ENCODE measurements at regions not wholly inside any gene's neighbourhood (a gene's known extent, or its start where the extent isn't known, plus 50 kb on each side); places are given as distances from the start of the nearest gene placed in this dataset.

DNA sequence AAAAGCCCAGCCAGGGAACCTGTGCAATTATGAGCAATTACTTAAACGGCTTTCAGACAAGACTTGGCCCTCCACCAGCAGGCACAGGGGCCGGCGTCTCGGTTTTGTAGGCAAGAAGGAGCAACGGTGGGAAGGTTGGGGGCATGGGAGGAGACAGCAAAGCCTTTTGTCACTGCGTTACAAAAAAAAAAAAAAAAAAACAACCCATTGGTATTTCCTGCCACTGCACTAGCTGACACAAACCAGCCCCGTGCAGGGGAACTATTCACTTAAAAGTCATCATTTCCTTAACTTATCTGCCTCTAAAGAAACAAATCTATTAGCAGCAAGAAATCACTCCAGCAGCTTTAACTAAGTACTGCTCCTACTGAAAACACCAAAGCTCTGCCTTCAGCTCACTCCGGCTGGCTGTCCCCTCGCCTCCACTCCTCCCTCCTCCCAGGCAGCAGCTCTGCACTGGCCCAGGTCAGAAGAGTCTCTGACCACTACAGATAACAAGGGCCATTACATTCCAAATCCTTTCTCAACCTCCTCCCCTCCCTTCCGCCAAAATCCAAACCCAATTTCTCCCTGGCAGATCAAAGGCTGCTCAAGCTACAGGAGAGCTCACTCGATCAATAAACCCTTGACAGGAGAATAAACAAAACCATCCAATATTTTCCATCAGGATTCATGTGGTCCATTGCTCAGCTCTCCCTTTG is 105.2 kb upstream of the CDKN3 start:
- CTCF ChIA-PET = no interaction called here
- POLR2A ChIA-PET = no interaction called here

DNA sequence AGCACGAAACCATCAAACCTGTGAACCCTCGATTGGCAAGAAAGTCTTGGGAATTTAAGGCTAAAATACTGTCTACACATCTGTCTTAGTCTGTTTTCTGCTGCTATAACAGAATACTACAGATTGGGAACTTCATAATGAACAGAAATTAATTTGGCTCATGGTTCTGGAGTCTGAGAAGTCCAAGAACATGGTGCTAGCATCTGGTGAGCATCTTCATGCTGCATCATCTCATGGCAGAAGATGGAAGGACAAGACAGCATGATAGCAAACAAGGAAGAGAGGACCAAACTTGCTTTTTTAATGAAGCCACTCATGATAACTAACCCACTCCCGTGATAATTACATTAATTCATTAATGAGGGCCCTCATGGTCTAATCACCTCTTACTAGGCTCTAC is 102.0 kb upstream of the CDKN3 start:
- CTCF ChIA-PET = no interaction called here
- POLR2A ChIA-PET = no interaction called here

DNA sequence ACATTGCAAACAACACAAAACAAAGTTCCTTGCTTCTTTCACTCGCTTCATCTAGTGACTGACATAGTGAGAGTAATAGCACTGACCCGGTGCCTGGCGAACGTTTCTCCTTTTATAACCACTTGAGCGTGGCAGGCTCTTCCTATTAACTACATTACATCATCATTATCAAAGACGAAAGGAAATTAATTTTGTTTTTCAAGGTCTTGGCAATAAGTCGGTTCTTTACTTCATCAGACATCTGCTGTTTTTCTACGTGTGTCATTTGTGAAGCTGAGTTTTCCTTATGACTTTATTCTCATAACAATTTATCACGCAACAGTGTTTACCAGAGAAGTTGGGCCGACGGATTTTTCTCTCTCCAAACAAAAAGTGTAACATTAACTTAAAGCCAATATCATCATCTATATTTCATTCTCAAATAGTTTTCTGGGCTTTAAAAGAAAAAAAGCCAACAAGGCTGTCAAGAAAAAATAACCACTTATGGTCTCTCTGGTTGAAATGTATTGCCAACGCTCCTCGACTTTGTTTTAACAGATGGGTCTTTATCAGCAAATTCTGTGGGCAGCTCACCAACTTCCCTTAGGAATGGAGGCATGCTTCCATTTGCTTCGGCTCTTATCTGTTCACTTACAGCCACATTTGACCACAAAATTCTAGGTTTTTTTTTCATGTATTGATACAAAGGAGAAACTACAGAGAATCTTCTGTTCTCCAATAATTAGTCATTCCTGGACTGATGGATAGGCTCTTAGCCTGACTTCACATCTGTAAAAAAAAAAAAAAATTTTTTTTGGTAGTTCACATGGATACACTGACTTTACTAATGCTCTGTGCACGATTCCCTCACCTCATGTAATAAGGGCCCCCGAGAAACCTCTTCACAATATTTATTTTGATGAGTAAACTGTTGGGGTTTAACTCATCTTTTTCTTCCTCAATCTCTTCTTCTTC is 97.1 kb upstream of the CDKN3 start:
- CTCF ChIA-PET = no interaction called here
- POLR2A ChIA-PET = no interaction called here

DNA sequence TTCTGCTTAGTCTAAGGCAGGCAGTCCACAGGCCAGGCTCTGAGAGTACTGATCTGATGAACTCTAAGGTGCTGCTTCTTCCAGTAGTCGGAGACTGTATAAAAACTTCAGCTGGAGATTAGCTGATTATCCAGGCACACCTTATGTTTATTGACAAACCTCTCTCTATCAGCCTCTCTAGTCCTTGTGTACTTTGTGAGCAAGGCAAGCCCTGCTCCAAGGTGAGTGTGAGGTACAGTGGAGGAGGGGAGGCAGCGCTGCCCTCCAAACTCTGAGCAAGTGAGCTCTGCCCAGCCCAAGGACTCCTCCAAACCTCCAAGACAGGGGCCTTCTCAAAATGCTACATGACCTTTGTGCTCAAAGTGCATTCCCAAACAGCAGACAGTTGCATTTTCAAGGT is 95.9 kb upstream of the CDKN3 start:
- ChIA-PET CTCF (no interaction called here), POLR2A (no interaction called here)

DNA sequence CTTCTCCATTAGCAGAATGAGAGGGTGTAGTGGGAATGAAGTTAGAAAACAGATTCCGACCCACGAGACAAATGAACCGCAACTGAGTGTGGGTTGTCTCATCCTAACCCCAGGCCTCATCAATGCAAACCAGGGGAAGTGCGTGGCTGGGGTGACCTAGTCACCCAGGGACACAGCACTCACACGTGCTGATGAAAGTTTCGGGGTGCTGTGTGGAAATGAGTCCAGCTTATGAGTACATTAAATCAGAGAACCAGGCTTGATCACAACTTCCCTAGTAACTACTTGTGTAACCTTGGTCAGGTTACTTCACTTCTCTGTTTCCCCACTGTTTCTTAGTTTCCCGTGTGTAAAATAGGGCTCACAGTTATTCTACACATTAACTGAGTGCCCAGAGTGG is 95.4 kb upstream of the CDKN3 start:
- CTCF ChIA-PET = no interaction called here
- POLR2A ChIA-PET = no interaction called here

DNA sequence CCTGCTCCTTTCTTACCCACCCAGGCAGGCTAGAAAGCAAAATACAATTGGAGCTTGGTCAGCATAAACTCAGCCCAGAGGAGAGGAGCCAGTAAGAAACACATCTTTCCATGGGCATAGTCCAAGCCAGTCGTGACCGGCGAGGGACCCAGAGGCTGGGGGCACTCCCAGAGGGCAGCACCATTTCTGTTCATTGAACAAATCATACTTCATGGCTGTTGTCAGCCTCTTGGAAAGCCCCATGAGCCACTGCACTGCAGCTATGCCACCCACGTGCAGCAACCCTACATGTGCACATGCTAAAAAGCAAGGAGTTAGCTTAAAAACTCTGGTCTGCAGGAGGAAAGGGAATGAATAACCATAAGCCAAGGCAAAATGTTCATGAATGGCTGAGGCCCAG is 90.0 kb upstream of the CDKN3 start:
- ChIA-PET CTCF (no interaction called here), POLR2A (no interaction called here)

DNA sequence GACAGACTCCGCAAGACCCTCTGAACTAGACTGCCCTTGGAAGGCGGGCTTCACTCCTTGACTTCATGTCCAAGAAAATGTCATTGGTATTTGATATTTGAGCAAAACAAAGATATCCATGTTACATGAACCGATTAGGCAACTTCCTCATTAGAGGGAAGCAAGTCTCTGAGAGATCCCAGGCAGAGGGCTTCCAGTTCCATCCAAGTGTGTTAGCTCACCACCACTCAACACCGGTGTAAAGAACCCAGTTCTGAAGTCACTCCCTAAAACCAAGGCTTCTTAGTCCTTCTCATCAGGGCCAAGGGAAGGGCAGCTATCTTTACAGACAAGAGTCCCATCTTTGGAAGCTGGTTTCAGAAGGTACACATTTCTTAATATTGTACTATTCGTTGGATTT is 87.2 kb upstream of the CDKN3 start:
- ChIA-PET CTCF (no interaction called here), POLR2A (no interaction called here)

DNA sequence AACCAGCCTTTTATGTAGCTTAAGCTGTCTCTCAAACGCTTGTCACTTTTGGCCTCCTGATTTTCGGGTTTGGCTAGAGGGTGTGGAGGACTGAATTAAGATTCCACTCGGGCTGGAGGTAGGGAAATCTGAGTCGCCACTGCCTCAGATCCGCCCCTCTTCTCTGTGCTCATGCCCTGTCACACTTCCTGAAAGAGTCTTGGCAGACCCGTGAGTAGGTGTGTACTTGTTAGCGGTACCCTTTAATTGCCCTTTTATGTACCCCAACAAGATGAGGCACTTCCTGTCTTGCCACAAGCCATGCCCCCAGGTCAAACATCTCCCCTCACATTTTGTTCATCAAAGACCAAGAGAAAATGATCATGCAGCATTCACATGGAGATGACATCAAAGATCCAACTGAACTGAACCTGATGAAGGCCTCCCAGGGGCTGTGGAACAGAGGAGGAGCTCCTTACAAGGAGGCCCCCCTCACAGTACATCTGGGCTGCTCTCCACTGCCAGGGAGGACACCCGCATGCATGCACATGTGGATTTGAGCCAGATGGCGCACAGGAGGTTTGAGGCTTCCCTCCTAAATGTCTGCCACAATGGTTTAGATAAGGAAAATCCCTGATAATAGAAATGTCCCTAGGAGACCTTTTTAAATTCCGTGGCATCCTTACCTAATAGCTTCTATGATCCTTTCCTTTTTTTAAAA is 86.5 kb upstream of the CDKN3 start:
- ChIA-PET CTCF (no interaction called here), POLR2A (no interaction called here)

DNA sequence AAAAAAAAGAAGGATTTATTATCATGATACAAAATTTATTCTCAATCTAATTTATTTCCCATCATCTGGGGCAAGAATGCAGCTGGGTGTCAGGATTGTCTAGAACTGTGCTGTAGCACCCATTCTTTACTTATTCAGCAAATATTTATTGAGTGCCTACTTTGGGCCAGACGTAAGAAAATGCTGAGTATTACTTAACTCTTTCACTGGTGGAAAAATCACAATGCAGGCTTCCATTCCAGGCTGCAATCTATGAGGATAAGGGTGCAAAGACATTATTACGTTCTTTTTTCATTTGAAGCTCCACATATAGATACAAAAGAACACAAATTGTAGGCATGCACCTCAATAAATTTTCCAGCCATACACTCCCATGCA is 86.0 kb upstream of the CDKN3 start:
- CTCF ChIA-PET = no interaction called here

DNA sequence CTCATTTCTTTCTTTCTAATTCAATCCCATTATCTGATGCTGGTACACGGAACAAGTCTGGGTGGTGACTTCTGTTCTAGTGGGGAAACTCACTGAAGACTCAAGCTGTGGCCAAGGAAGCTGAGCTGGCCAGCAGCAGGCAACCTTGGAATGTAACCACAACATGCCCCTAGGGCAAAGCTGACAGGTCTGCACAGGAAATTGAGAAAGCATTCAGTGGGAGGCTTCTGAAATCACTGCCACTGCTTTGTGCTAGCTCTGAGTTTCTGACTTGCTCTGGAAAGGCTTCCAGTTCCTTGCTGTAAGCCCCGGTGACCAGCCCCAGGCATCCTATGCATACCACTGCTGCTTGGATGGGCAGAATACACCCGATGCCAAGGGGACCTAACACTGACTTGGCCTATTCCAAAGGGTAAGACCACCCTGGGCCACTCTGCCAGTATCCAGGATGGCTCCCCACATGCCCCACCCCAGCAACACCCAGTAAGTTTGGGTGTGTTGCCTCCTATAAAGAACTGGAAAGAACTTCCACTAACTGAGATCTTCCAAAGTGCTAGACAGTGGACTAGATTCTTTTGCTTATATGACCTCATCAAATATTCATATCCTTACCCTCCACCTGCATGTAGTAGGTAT is 84.5 kb upstream of the CDKN3 start:
- CTCF ChIA-PET = no interaction called here
- POLR2A ChIA-PET = no interaction called here

More for the DNA sequence above, 86.0 kb upstream of the CDKN3 start:
- POLR2A ChIA-PET = no interaction called here

DNA sequence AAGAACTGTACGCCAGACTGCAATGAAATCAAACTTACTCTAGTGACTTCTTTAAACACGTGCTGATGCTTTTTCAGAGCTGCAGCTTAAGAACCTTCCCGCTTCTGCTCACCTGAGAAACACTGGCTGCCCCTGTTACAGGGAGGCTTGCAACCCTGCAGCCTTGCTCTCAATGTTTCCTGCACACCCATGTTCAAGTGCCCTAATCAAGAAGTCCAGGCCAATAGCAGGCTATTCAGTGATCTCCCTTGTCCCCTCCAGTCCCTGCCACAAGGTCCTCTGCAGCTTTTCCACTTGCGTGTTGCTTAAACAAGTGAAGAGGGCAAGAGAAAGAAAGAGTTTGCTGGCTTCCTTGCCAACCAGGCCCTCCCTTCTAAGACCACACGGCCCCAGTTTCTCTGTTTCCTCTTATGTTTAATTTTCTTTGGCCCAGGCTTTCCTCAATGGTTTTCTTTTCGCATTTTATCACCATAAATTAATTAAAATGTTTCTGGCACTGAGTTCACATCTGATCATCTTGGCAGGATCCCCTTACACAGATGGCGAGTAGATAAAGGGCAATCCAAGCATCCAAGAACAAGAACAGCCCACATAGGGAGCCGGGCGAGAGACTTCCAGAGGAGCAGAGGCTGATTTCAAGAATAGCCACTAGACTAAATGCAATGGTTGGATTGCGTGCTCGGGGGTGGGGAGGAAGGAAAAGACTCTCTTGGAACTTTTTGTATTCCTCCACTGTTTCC is 82.3 kb upstream of the CDKN3 start:
- ChIA-PET POLR2A (no interaction called here), CTCF (no interaction called here)

DNA sequence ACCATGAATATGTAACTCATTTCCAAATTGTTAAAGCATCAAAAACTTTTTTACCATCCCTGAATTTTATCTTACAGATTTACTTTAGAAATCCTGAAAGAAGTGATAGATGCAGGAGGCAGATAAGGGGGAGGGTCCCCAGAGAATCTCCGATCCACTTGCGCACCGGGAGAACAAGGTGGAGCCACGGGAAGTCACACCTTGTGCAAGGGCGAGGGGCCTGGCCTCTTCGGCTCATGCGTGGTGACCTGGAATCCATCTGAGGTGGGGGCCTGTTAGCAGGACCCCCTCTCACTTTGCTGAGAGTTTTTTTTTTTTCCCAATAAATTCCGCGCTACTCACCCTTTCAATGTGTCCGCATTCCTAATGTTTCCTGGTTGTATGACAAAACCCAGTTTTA is 80.2 kb upstream of the CDKN3 start:
- ChIA-PET CTCF (no interaction called here), POLR2A (no interaction called here)

DNA sequence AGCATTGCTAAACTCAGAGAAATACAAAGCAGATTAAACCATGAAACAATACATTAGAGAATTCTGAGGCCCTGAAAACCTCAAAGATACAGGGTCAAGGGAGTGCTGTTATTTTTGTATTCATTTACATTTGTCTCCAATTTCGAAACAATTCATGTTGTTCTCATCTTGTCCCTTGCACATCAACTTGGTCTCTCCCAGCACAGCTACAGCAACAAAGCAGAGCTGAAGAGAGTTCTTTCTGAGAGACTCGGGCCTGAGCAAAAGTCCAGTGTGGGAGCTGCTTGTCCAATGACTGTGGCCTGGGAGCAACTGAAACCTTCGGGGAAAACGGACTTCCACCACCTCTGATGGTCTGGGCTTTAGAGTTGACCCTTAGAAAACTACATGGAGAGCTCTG is 79.4 kb upstream of the CDKN3 start:
- ChIA-PET POLR2A (no interaction called here), CTCF (no interaction called here)

DNA sequence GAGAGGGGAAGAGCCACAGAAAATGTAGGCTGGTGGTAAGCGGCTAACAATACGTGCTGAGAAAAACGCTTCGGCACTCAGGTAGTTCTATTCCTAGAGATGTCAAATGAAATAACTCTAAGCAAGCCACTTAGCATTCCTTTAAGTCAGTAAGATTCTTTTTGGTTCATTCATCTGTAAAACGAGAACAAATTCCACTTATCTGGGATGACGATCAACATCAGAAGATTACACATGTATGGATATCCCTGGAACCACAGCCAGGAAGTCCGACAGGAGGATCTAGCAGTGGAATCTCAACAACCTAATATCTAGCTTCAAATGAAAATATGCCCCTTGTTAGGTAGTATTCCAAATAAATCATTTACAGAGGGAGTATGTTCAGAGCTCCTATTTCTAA is 74.6 kb upstream of the CDKN3 start:
- ChIA-PET CTCF (no interaction called here), POLR2A (no interaction called here)

DNA sequence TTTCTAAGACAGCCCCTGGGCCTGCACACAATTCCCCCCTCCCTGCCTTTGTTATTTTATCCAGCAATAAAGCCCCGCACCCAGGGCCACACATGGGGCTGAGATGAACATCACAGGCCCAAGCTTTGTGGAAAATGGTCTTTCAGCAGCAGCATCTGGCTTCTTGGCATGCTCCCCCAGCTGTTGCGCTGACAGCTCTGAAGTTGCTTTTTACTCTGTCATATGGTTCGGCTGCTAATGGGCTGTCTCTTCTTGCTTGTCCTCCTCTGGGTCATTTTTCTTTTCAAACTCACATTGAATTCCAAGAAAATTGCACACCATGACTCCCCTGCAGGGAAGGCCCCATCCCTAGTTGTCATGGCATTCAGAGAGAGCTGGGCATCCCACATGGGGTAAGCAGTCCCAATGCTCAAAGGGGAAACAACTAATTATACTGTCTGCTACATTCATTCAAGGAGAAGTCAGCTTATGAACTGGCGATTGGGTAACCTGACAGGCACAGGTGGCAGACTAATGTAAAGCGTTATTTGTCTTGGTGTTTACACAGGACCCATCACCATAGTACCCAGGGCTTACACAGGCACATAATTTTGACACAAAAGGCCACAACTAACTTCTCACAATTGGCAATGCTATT is 74.0 kb upstream of the CDKN3 start:
- CTCF ChIA-PET = no interaction called here
- POLR2A ChIA-PET = no interaction called here

DNA sequence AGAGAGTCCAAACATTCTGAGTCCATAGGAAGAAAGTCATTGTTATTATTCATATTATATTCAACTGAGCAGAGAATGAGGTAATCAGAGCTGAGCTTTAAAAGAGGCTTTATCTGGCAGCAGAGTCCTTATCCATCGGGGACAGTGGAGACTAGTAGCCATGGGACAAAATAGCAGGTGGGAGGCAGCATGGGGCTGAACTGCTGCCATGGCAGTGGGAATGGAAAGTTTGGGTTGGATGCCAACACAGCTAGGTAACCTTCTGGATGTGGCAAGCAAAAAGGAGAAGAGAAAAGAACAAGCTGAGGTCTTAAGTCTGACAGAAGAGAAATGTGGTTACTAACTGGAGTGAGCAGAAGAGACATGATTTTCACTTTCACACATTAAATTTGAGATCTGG is 71.0 kb upstream of the CDKN3 start:
- CTCF ChIA-PET = no interaction called here
- POLR2A ChIA-PET = no interaction called here

DNA sequence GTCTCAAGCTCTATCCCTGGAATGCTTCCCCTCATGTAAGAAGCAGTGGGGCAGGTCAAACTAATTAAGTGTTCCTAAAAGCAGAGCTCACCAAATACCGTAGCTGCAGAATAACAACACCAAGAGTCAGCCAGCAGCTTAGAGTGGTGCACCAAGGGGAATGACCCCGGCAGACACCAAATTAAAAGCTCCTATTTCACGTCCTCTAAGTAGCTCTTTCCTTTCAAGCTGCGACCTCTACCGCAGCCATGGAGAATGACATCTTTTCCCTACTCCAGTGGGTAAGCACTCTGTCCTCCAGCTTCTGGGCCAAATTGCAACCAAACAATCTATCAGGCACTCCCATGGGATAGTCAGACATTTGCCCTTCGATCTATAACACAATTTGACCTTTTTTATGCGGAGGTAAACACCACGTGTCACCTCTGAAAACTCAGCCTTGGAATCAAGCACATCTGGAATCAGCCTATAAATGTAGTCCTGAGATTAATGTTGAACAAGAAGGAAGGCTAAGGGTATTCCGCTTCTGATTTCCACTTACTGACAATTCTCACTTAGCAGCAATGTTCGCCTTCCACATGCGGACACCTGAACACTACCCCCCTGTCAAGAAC is 67.6 kb upstream of the CDKN3 start:
- ChIA-PET POLR2A (no interaction called here), CTCF (interaction anchor here (1.1 kb wide), 1 partner anchor 21 kb away, joined by 3 read pairs; no protein-coding TSS in a partner anchor)

DNA sequence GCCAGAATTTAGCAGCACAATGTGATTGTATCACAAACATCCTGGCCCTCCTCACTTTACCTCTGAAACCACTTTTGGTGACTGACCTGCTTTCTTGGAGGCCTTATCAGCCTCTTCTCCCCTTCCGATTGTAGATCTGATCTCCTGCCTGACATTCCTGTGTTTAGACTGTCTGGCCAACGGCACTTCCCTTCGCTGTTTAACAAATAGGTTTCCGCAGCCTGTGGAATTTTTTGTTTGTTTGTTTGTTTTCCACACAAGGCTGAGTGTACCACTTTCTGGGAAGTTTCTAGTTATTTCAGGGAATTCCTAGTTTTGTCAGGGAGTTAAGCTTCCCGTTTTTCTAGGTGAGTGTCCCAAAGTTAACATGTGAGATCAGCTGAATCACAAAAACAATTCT is 65.9 kb upstream of the CDKN3 start:
- CTCF ChIA-PET = interaction anchor here (0.6 kb wide), 1 partner anchor 61 kb away, joined by 3 read pairs; no protein-coding TSS in a partner anchor
- POLR2A ChIA-PET = no interaction called here

DNA sequence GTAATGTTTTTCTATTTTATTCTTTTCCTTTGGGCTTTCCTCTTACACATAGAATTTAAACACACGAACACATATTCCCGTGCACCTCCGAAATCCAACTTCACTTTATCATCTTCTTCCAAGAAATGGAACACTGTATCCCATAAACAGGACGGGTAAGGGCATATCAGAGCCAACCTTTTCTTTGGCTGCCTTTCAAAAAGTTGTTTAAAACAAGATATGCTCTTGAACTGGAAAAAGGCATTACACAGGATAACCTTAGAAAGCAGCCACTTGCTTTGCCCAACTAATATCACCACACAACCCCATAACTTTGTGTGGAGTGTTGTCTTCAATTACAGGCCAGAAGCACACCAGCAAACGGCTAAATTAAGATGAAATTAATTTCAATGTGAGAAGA is 65.3 kb upstream of the CDKN3 start:
- ChIA-PET CTCF (no interaction called here), POLR2A (no interaction called here)

Data from activated CD8-positive, alpha-beta memory T cell treated with anti-CD3 and anti-CD28 coated beads for 36 hours (primary cell).